ENCODE measurements at regions not wholly inside any gene's neighbourhood (a gene's known extent, or its start where the extent isn't known, plus 50 kb on each side); places are given as distances from the start of the nearest gene placed in this dataset.

GRCh38 chr3:160069986-160070385 lies 81.4 kb downstream of the IL12A start:
- H3K27ac Mint-ChIP-seq, result no peak overlapping the region
- no peaks in the 10 kb centered on the region for H3K36me3 Mint-ChIP-seq (ENCODE audit: low read depth)
- H3K27me3 Mint-ChIP-seq (ENCODE audit: low read depth), result no peaks in the 10 kb centered on the region
- no peak for DNase-seq
- H3K4me3 Mint-ChIP-seq, result no peak overlapping the region
- CTCF ChIA-PET, result no interaction called here
- no peaks in the 10 kb centered on the region for H3K9me3 Mint-ChIP-seq (ENCODE audit: insufficient read depth)
- POLR2A ChIA-PET, result no interaction called here
- peaks cover 4% of the 10 kb centered on the region for H3K4me1 Mint-ChIP-seq (ENCODE audit: low read depth)
- no peak for ATAC-seq

GRCh38 chr3:160076519-160076918 lies 87.9 kb downstream of the IL12A start:
- Mint-ChIP-seq H3K27ac (no peak overlapping the region), H3K4me1 (ENCODE audit: low read depth) (no peaks in the 10 kb centered on the region)
- ATAC-seq, result no peak

GRCh38 chr3:160078533-160078932 lies 89.9 kb downstream of the IL12A start:
- Mint-ChIP-seq H3K4me1 (ENCODE audit: low read depth) (no peaks in the 10 kb centered on the region), H3K36me3 (ENCODE audit: low read depth) (no peaks in the 10 kb centered on the region), H3K27ac (no peak overlapping the region), H3K9me3 (ENCODE audit: insufficient read depth) (no peaks in the 10 kb centered on the region), H3K4me3 (no peak overlapping the region), H3K27me3 (ENCODE audit: low read depth) (no peaks in the 10 kb centered on the region)
- ChIA-PET POLR2A (no interaction called here), CTCF (no interaction called here)
- ATAC-seq, result no peak
- DNase-seq, result no peak

More at GRCh38 chr3:160076519-160076918, 87.9 kb downstream of the IL12A start:
- H3K4me3 Mint-ChIP-seq, result no peak overlapping the region
- ChIA-PET POLR2A (no interaction called here), CTCF (no interaction called here)
- H3K27me3 Mint-ChIP-seq (ENCODE audit: low read depth), result no peaks in the 10 kb centered on the region
- no peaks in the 10 kb centered on the region for H3K36me3 Mint-ChIP-seq (ENCODE audit: low read depth)
- H3K9me3 Mint-ChIP-seq (ENCODE audit: insufficient read depth), result no peaks in the 10 kb centered on the region
- DNase-seq, result no peak

- CTCF ChIA-PET, result no interaction called here
- no peaks in the 10 kb centered on the region for H3K36me3 Mint-ChIP-seq (ENCODE audit: low read depth)
- no peak overlapping the region for H3K27ac Mint-ChIP-seq
- no peaks in the 10 kb centered on the region for H3K4me1 Mint-ChIP-seq (ENCODE audit: low read depth)
- H3K4me3 Mint-ChIP-seq, result no peak overlapping the region
- POLR2A ChIA-PET, result no interaction called here
- ATAC-seq (no peak), DNase-seq (no peak)
- no peaks in the 10 kb centered on the region for H3K27me3 Mint-ChIP-seq (ENCODE audit: low read depth)
- H3K9me3 Mint-ChIP-seq (ENCODE audit: insufficient read depth), result no peaks in the 10 kb centered on the region
These were observed 93.4 kb downstream of the IL12A start for GRCh38 chr3:160081958-160082533.

- CTCF ChIA-PET, result no interaction called here
- Mint-ChIP-seq H3K4me1 (ENCODE audit: low read depth) (no peaks in the 10 kb centered on the region), H3K9me3 (ENCODE audit: insufficient read depth) (no peaks in the 10 kb centered on the region), H3K4me3 (no peak overlapping the region), H3K27ac (no peak overlapping the region), H3K27me3 (ENCODE audit: low read depth) (no peaks in the 10 kb centered on the region), H3K36me3 (ENCODE audit: low read depth) (no peaks in the 10 kb centered on the region)
- no peak for DNase-seq
- ATAC-seq, result no peak
- POLR2A ChIA-PET, result no interaction called here
These were observed 96.4 kb downstream of the IL12A start for GRCh38 chr3:160084998-160085397.

- H3K9me3 Mint-ChIP-seq (ENCODE audit: insufficient read depth), result no peaks in the 10 kb centered on the region
- ChIA-PET POLR2A (no interaction called here), CTCF (no interaction called here)
- H3K27me3 Mint-ChIP-seq (ENCODE audit: low read depth), result no peaks in the 10 kb centered on the region
- H3K27ac Mint-ChIP-seq, result no peak overlapping the region
- no peaks in the 10 kb centered on the region for H3K36me3 Mint-ChIP-seq (ENCODE audit: low read depth)
- H3K4me3 Mint-ChIP-seq, result no peak overlapping the region
- no peak for ATAC-seq
- DNase-seq, result no peak
- H3K4me1 Mint-ChIP-seq (ENCODE audit: low read depth), result no peaks in the 10 kb centered on the region
These were observed 100.0 kb downstream of the IL12A start for GRCh38 chr3:160088492-160089137.

- Mint-ChIP-seq H3K36me3 (ENCODE audit: low read depth) (no peaks in the 10 kb centered on the region), H3K4me1 (ENCODE audit: low read depth) (no peaks in the 10 kb centered on the region)
- CTCF ChIA-PET, result no interaction called here
These were observed 102.0 kb downstream of the IL12A start for GRCh38 chr3:160090653-160091052.

GRCh38 chr3:160091441-160091840 lies 102.8 kb downstream of the IL12A start:
- H3K27ac Mint-ChIP-seq, result no peak overlapping the region
- H3K9me3 Mint-ChIP-seq (ENCODE audit: insufficient read depth), result no peaks in the 10 kb centered on the region
- H3K27me3 Mint-ChIP-seq (ENCODE audit: low read depth), result no peaks in the 10 kb centered on the region
- no peaks in the 10 kb centered on the region for H3K4me1 Mint-ChIP-seq (ENCODE audit: low read depth)
- ChIA-PET POLR2A (no interaction called here), CTCF (no interaction called here)
- DNase-seq (no peak), ATAC-seq (no peak)
- H3K4me3 Mint-ChIP-seq, result no peak overlapping the region
- no peaks in the 10 kb centered on the region for H3K36me3 Mint-ChIP-seq (ENCODE audit: low read depth)

More at GRCh38 chr3:160090653-160091052, 102.0 kb downstream of the IL12A start:
- POLR2A ChIA-PET, result no interaction called here
- Mint-ChIP-seq H3K9me3 (ENCODE audit: insufficient read depth) (no peaks in the 10 kb centered on the region), H3K27me3 (ENCODE audit: low read depth) (no peaks in the 10 kb centered on the region), H3K27ac (no peak overlapping the region), H3K4me3 (no peak overlapping the region)
- ATAC-seq (no peak), DNase-seq (no peak)

- Mint-ChIP-seq H3K27me3 (ENCODE audit: low read depth) (no peaks in the 10 kb centered on the region), H3K4me3 (no peak overlapping the region), H3K36me3 (ENCODE audit: low read depth) (no peaks in the 10 kb centered on the region), H3K27ac (no peak overlapping the region), H3K9me3 (ENCODE audit: insufficient read depth) (no peaks in the 10 kb centered on the region), H3K4me1 (ENCODE audit: low read depth) (no peaks in the 10 kb centered on the region)
- ATAC-seq (no peak), DNase-seq (no peak)
- CTCF ChIA-PET, result no interaction called here
- POLR2A ChIA-PET, result no interaction called here
These were observed 104.1 kb downstream of the IL12A start for GRCh38 chr3:160092760-160093159.

- H3K27ac Mint-ChIP-seq, result no peak overlapping the region
- no peak for DNase-seq
- CTCF ChIA-PET, result no interaction called here
- ATAC-seq, result no peak
- H3K9me3 Mint-ChIP-seq (ENCODE audit: insufficient read depth), result no peaks in the 10 kb centered on the region
- no peaks in the 10 kb centered on the region for H3K4me1 Mint-ChIP-seq (ENCODE audit: low read depth)
- POLR2A ChIA-PET, result no interaction called here
- H3K27me3 Mint-ChIP-seq (ENCODE audit: low read depth), result no peaks in the 10 kb centered on the region
- no peaks in the 10 kb centered on the region for H3K36me3 Mint-ChIP-seq (ENCODE audit: low read depth)
- H3K4me3 Mint-ChIP-seq, result no peak overlapping the region
These were observed 105.9 kb downstream of the IL12A start for GRCh38 chr3:160094562-160094961.

GRCh38 chr3:160097478-160097877 lies 108.8 kb downstream of the IL12A start:
- ChIA-PET CTCF (no interaction called here), POLR2A (no interaction called here)
- DNase-seq (no peak), ATAC-seq (no peak)
- no peaks in the 10 kb centered on the region for H3K9me3 Mint-ChIP-seq (ENCODE audit: insufficient read depth)
- no peak overlapping the region for H3K4me3 Mint-ChIP-seq
- no peak overlapping the region for H3K27ac Mint-ChIP-seq
- no peaks in the 10 kb centered on the region for H3K27me3 Mint-ChIP-seq (ENCODE audit: low read depth)
- no peaks in the 10 kb centered on the region for H3K36me3 Mint-ChIP-seq (ENCODE audit: low read depth)
- H3K4me1 Mint-ChIP-seq (ENCODE audit: low read depth), result no peaks in the 10 kb centered on the region

GRCh38 chr3:160098261-160098908 lies 109.8 kb downstream of the IL12A start:
- ChIA-PET CTCF (no interaction called here), POLR2A (no interaction called here)
- H3K9me3 Mint-ChIP-seq (ENCODE audit: insufficient read depth), result no peaks in the 10 kb centered on the region
- no peak for DNase-seq
- ATAC-seq, result no peak
- no peak overlapping the region for H3K4me3 Mint-ChIP-seq
- H3K27me3 Mint-ChIP-seq (ENCODE audit: low read depth), result no peaks in the 10 kb centered on the region
- no peaks in the 10 kb centered on the region for H3K36me3 Mint-ChIP-seq (ENCODE audit: low read depth)
- no peak overlapping the region for H3K27ac Mint-ChIP-seq
- H3K4me1 Mint-ChIP-seq (ENCODE audit: low read depth), result no peaks in the 10 kb centered on the region

Data from activated CD8-positive, alpha-beta T cell treated with anti-CD3 and anti-CD28 coated beads, Interleukin-2, amount 10 ng/mL, durations not matched to agents 7 days and 5 days (primary cell).